ENCODE measurements at regions not wholly inside any gene's neighbourhood (a gene's known extent, or its start where the extent isn't known, plus 50 kb on each side); places are given as distances from the start of the nearest gene placed in this dataset.

GRCh38 chr19:31559494-31559893, 210.3 kb upstream of the TSHZ3 start:
- H3K36me3 ChIP-seq (ENCODE audit: control insufficient read depth in 2 of 4, insufficient read depth in 4 of 4, low read length in 3 of 4): no peaks in the 10 kb centered on the region
- WGBS, 2 experiments (ENCODE audit: extremely low coverage in 1 of 2, insufficient coverage in 1 of 2, insufficient read length in 1 of 2, insufficient replicate concordance in 2 of 2, low coverage in 1 of 2, low lambda C conversion rate in 2 of 2, missing lambda C conversion rate in 1 of 2): 84% methylated on average over 3 of the region's 3 CpGs; no CpG with 5 or more reads in 1 of the 2 experiments
- H2BK120ac ChIP-seq (replicated peaks; ENCODE audit: low read depth, low read length): no peak overlapping the region
- no peak overlapping the region for H2AK5ac ChIP-seq (ENCODE audit: low read depth, low read length)
- no peak overlapping the region for H4K91ac ChIP-seq (replicated peaks; ENCODE audit: insufficient read length, low read length)
- H3K4me2 ChIP-seq (ENCODE audit: insufficient read depth in 1 of 2, low read depth in 2 of 2, low read length in 2 of 2): no peak overlapping the region
- no peaks in the 10 kb centered on the region for H3K79me2 ChIP-seq (ENCODE audit: control insufficient read depth in 1 of 2, insufficient read depth in 2 of 2, low read length in 2 of 2)
- H3K9me3 ChIP-seq (ENCODE audit: insufficient read depth in 2 of 2, low read depth in 1 of 2, low read length in 1 of 2): peaks cover 6 to 9% of the 10 kb centered on the region in 2 experiments; a peak in 3 of 4 replicates
- no peak for TF ChIP-seq TCF12 (IDR thresholded peaks at IDR 0.05; ENCODE audit: low read depth, low read length)
- TF ChIP-seq RXRA (IDR thresholded peaks at IDR 0.05; ENCODE audit: insufficient read depth, low read depth, low read length): no peak
- H4K5ac ChIP-seq (ENCODE audit: insufficient read length, low read depth, low read length): no peak overlapping the region
- H3K23me2 ChIP-seq (ENCODE audit: low read depth, low read length): no peaks in the 10 kb centered on the region
- no peak overlapping the region for H3K18ac ChIP-seq (ENCODE audit: extremely low read depth, low read length)
- H3K79me1 ChIP-seq (ENCODE audit: low read depth, low read length): no peaks in the 10 kb centered on the region
- H3K4me1 ChIP-seq (replicated peaks in 1 of 4; ENCODE audit: control insufficient read depth in 3 of 4, insufficient read depth in 4 of 4, low read length in 3 of 4): peaks cover 0 to 2% (median 0%) of the 10 kb centered on the region in 4 experiments; a peak in 2 of 7 replicates
- CTCF ChIA-PET (ENCODE audit: partially characterized antibody): interaction anchor here (0.7 to 4.9 kb wide), 2 partner anchors 8 to 13 kb away, joined by 4 to 22 read pairs; no protein-coding TSS in a partner anchor
- H3K14ac ChIP-seq (ENCODE audit: insufficient read length): no peak overlapping the region
- no peak overlapping the region for H3K9ac ChIP-seq (replicated peaks in 1 of 4; ENCODE audit: extremely low read depth in 1 of 4, low read depth in 3 of 4, low read length in 3 of 4)
- FAIRE-seq: no peak
- H2BK20ac ChIP-seq (ENCODE audit: low read length): no peak overlapping the region
- H3K23ac ChIP-seq (ENCODE audit: insufficient read length): no peak overlapping the region
- no peak overlapping the region for H3K4ac ChIP-seq (replicated peaks; ENCODE audit: insufficient read length, low read depth, low read length)
- POLR2A ChIA-PET (ENCODE audit: partially characterized antibody): no interaction called here
- no peak overlapping the region for H3K4me3 ChIP-seq (ENCODE audit: extremely low read depth in 1 of 4, insufficient read depth in 2 of 4, low read depth in 3 of 4, low read length in 4 of 4)
- H3K56ac ChIP-seq (replicated peaks; ENCODE audit: insufficient read length, low read depth, low read length): no peak overlapping the region
- no peak overlapping the region for H2BK5ac ChIP-seq (ENCODE audit: low read depth, low read length)
- H2BK15ac ChIP-seq (ENCODE audit: low read length): no peak overlapping the region
- H4K20me1 ChIP-seq (replicated peaks in 1 of 2; ENCODE audit: control insufficient read depth in 1 of 2, insufficient read depth in 2 of 2, low read length in 2 of 2): no peaks in the 10 kb centered on the region
- no peak overlapping the region for H4K8ac ChIP-seq (ENCODE audit: extremely low read depth, insufficient read depth, low read length)
- no peak for DNase-seq (ENCODE audit: low read depth in 1 of 2, low spot score in 2 of 2)
- no peak overlapping the region for H2AFZ ChIP-seq (ENCODE audit: low read length)
- no peak overlapping the region for H3K27ac ChIP-seq (ENCODE audit: low read depth, low read length)
- no peaks in the 10 kb centered on the region for H3K27me3 ChIP-seq (replicated peaks in 1 of 4; ENCODE audit: control insufficient read depth in 3 of 4, extremely low read depth in 1 of 4, insufficient read depth in 3 of 4, low read length in 3 of 4)
- no peak overlapping the region for H2BK12ac ChIP-seq (ENCODE audit: low read depth, low read length)
